Neural crest cell (in vitro differentiated cells): ENCODE measurements at regions not wholly inside any gene's neighbourhood (a gene's known extent, or its start where the extent isn't known, plus 50 kb on each side); places are given as distances from the start of the nearest gene placed in this dataset.

ENCODE experiments used
- DNase-seq: peaks from one replicate; pipeline ENCODE4 v3.0.0; 2021; ENCODE audit warnings: low read depth, mixed read lengths, low spot score
- H3K27ac Mint-ChIP-seq: one replicate; pipeline ENCODE4 v1.8.0; 2021; ENCODE audit warnings: mild to moderate bottlenecking, mixed read lengths; ENCODE audit not compliant: unreplicated experiment
- H3K27me3 Mint-ChIP-seq: 2 replicates; pipeline ENCODE4 v1.8.0; 2021; ENCODE audit warnings: low read depth, mild to moderate bottlenecking, mixed read lengths
- H3K36me3 Mint-ChIP-seq: 2 replicates; pipeline ENCODE4 v1.8.0; 2021; ENCODE audit warnings: low read depth, mild to moderate bottlenecking, mixed read lengths
- H3K4me1 Mint-ChIP-seq: 2 replicates; pipeline ENCODE4 v1.8.0; 2021; ENCODE audit warnings: mixed read lengths
- H3K4me3 Mint-ChIP-seq: one replicate; pipeline ENCODE4 v1.8.0; 2021; ENCODE audit warnings: mild to moderate bottlenecking, mixed read lengths
- H3K9me3 Mint-ChIP-seq: 2 replicates; pipeline ENCODE4 v1.8.0; 2021; ENCODE audit warnings: mixed read lengths
- TF ChIP-seq, protein P1 (sequence below): fragments of 200-600 bp; sonication (generic); conservative IDR thresholded peaks from 2 replicates; pipeline ENCODE4 v1.5.0; 2021; ENCODE audit warnings: antibody characterized with exemption, mild to moderate bottlenecking

DNA sequence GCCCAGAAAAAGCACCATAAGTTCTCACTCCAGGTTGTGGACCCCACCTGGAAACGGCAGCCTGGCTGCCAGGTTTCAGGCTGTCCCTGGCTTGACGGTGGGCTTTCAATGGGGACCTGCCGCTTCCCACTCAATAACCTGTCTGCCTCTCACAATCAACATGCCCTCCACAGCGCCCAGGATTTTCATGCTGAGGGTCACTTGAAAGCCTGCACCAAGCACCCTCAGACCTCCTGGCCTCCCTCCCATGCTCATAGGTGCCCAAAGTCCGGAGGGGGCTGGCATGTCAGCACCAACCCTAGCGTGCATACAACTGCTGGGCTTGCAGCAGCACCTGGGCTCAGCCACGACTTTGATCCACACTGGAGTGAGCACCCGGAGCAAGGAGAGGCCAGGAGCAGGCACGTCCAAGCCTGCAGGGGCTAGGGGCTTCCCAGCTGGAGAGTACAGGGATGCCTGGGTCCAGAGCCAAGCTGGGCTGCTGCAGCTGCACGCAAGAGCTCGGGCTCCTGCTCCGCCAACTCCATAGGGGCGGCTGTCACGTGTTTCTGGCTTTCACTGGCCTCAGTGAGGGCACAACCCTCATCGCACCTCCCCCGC is 1214.3 kb upstream of the RAG2 start:
- Mint-ChIP-seq H3K27me3 (no peaks in the 10 kb centered on the region), H3K4me1 (peaks cover 15% of the 10 kb centered on the region), H3K4me3 (no peak overlapping the region), H3K27ac (no peak overlapping the region), H3K36me3 (no peaks in the 10 kb centered on the region), H3K9me3 (peaks cover 2% of the 10 kb centered on the region)
- no peak for DNase-seq
- TF ChIP-seq, protein P1, sequence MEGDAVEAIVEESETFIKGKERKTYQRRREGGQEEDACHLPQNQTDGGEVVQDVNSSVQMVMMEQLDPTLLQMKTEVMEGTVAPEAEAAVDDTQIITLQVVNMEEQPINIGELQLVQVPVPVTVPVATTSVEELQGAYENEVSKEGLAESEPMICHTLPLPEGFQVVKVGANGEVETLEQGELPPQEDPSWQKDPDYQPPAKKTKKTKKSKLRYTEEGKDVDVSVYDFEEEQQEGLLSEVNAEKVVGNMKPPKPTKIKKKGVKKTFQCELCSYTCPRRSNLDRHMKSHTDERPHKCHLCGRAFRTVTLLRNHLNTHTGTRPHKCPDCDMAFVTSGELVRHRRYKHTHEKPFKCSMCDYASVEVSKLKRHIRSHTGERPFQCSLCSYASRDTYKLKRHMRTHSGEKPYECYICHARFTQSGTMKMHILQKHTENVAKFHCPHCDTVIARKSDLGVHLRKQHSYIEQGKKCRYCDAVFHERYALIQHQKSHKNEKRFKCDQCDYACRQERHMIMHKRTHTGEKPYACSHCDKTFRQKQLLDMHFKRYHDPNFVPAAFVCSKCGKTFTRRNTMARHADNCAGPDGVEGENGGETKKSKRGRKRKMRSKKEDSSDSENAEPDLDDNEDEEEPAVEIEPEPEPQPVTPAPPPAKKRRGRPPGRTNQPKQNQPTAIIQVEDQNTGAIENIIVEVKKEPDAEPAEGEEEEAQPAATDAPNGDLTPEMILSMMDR = no peak

DNA sequence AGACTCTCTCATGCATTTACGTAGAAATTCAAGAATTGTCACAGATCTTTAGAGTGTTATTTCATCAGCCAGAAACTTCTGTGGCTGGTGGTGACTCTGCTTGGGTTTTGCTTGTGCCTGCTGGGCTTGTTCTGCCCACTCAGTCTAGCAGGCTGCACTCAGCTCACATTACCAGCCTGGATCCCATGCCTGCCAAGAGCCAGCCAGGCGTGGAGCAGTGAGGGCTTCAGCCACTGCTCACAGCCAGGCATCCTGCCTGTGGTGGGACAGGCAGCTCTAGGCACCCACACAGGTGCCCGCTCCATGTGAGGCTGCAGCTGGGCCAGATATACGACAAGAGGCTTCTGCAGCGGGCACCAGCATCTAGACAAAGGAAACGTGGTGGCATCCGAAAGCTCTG is 1213.3 kb upstream of the RAG2 start:
- no peaks in the 10 kb centered on the region for H3K27me3 Mint-ChIP-seq
- H3K4me1 Mint-ChIP-seq = peaks cover 15% of the 10 kb centered on the region
- no peak overlapping the region for H3K27ac Mint-ChIP-seq
- no peak for DNase-seq
- no peaks in the 10 kb centered on the region for H3K36me3 Mint-ChIP-seq
- no peak overlapping the region for H3K4me3 Mint-ChIP-seq
- TF ChIP-seq, protein P1 = no peak
- H3K9me3 Mint-ChIP-seq = no peaks in the 10 kb centered on the region

DNA sequence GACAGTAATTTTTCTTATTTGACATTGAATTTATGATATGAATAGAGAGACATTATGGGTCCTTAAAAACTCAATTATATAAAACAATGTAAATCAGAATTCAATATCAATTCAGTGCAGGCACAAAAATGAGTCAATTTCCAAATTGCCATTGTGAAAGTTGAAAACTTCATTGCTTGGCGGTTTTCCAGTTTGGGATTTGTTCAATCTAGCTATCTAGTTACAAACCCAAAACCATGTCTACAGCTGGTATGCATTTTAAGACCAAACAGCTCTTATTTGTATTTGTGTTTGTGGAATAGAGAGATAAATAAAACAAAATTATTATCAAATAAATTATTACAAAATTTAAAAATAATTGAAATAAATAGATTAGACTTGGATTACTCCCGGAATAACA is 1206.6 kb upstream of the RAG2 start:
- Mint-ChIP-seq H3K27ac (no peak overlapping the region), H3K27me3 (no peaks in the 10 kb centered on the region)

DNA sequence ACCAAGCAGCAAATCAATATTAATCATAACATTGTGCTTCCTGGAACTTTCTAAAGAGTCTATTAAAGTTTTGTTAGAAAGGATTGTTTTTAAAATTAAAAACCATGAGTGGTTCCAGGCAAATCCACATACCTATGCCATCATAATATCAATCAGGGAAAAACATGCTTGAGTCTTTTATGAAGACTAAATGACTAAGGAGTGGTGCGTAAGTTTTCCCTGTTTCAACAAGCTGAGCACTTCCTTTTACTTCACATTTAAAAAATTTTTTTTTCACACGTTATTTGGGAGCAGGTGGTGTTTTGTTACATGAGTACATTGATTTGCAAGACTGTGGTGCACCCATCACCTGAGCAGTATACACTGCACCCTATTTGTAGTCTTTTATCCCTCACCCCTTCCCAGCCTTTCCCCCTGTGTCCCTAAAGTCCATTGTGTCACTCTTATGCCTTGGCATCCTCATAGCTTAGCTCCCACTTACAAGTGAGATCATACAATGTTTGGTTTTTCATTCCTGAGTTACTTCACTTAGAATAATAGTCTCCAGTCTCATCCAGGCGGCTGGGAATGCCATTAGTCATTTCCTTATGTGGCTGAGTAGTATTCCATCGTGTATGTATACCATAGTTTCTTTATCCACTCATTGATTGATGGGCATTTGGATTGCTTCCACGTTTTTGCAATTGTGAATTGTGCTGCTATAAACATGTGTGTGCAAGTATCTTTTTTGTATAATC is 1190.3 kb upstream of the RAG2 start:
- no peak overlapping the region for H3K27ac Mint-ChIP-seq
- no peak overlapping the region for H3K4me3 Mint-ChIP-seq
- no peaks in the 10 kb centered on the region for H3K4me1 Mint-ChIP-seq
- H3K9me3 Mint-ChIP-seq = peaks cover 15% of the 10 kb centered on the region
- TF ChIP-seq, protein P1 = no peak
- DNase-seq = no peak
- H3K27me3 Mint-ChIP-seq = no peaks in the 10 kb centered on the region
- no peaks in the 10 kb centered on the region for H3K36me3 Mint-ChIP-seq

More for the DNA sequence above, 1206.6 kb upstream of the RAG2 start:
- TF ChIP-seq, protein P1 = no peak
- Mint-ChIP-seq H3K4me1 (no peaks in the 10 kb centered on the region), H3K4me3 (no peak overlapping the region), H3K9me3 (no peaks in the 10 kb centered on the region), H3K36me3 (no peaks in the 10 kb centered on the region)
- no peak for DNase-seq

DNA sequence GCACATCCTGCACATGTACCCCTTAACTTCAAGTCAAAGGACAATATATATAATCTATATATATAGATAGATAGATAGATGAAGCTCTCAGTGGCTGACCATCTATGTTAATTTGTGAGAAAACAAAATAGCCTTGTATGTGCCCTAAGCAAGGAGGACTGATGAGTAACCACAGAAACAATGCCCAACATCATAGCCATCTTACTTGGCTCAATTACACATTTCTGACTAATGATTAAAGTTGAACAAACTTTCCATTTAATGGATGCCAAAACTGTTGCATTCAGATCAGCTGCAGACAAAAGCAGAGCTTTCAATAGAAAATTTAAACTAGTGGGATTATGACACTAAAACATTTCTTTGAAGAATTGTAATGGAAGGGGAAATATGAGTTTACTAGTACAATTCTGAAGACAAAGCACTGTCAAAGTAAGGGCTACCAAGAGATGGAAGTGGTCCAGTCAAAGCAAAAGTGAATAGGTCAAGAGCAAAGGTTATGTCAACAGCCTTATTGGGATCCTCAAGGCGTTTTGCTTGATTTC is 1188.2 kb upstream of the RAG2 start:
- H3K27me3 Mint-ChIP-seq = no peaks in the 10 kb centered on the region

More for the DNA sequence above, 1188.2 kb upstream of the RAG2 start:
- Mint-ChIP-seq H3K4me1 (no peaks in the 10 kb centered on the region), H3K4me3 (no peak overlapping the region), H3K9me3 (peaks cover 22% of the 10 kb centered on the region), H3K27ac (no peak overlapping the region), H3K36me3 (peaks cover 7% of the 10 kb centered on the region)
- TF ChIP-seq, protein P1 = no peak
- no peak for DNase-seq
